ENCODE measurements at regions not wholly inside any gene's neighbourhood (a gene's known extent, or its start where the extent isn't known, plus 50 kb on each side); places are given as distances from the start of the nearest gene placed in this dataset.

DNA sequence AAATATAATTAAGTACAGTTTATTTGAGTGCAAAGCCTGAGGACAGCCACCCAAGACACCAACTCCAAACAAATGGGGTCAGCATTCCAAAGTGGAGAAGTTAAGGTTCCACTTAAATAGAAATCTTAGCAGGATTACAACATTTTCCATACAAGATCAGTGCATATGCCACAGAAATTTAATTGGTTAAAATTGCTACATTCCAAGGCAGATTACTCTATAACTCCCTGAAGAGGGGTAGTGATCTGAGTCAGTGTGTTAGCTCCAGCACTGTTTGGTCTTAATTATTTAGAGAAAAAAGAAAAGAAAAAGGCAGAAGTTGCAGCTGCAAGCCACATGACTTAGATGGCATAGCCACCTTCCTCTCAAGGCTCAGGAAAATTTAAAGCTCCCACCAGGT lies 297.5 kb downstream of the HHIPL2 start:
- no peaks in the 10 kb centered on the region for H3K27me3 ChIP-seq (ENCODE audit: insufficient read depth, low read depth)
- no peaks in the 10 kb centered on the region for H3K4me1 ChIP-seq (ENCODE audit: low read depth, poor library complexity, severe bottlenecking)
- H3K36me3 ChIP-seq (ENCODE audit: insufficient read depth) = no peaks in the 10 kb centered on the region

DNA sequence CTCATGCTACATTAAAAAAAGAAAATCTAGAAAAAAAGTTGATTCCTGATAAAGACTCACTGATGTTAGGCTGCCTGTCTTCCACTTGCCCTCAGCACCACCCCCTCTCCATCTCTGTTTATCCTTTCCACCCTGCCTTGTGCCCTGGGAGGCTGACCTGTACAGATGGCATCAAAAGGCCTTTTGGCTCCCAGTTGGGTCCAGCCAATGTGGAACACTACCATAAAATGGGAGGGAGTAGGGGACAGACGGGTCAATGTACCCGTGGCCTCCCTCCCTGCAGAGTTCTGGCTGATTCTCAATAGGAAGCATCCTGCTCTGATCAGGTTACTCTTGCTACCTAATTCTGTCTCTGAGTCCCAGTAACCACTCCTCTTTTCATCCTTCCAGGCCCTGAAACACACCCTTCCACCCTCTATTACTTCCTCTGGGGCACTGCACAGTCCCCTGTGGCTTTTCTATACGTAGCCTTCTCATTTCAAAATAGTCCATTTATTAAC lies 300.0 kb downstream of the HHIPL2 start:
- no peak overlapping the region for H3K4me3 ChIP-seq (IDR thresholded peaks at IDR 0.05; ENCODE audit: insufficient read depth, low read depth, low read length)
- TF ChIP-seq, protein P1, sequence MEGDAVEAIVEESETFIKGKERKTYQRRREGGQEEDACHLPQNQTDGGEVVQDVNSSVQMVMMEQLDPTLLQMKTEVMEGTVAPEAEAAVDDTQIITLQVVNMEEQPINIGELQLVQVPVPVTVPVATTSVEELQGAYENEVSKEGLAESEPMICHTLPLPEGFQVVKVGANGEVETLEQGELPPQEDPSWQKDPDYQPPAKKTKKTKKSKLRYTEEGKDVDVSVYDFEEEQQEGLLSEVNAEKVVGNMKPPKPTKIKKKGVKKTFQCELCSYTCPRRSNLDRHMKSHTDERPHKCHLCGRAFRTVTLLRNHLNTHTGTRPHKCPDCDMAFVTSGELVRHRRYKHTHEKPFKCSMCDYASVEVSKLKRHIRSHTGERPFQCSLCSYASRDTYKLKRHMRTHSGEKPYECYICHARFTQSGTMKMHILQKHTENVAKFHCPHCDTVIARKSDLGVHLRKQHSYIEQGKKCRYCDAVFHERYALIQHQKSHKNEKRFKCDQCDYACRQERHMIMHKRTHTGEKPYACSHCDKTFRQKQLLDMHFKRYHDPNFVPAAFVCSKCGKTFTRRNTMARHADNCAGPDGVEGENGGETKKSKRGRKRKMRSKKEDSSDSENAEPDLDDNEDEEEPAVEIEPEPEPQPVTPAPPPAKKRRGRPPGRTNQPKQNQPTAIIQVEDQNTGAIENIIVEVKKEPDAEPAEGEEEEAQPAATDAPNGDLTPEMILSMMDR (conservative IDR thresholded peaks at IDR 0.05; ENCODE audit: low read depth, low read length) = no peak
- H2AFZ ChIP-seq (ENCODE audit: low read depth) = no peak overlapping the region
- H3K9ac ChIP-seq = no peak overlapping the region
- H3K4me1 ChIP-seq (ENCODE audit: low read depth, poor library complexity, severe bottlenecking) = no peaks in the 10 kb centered on the region
- H3K79me2 ChIP-seq (ENCODE audit: insufficient read depth, low read depth) = no peaks in the 10 kb centered on the region
- no peak overlapping the region for H3K4me2 ChIP-seq
- H4K20me1 ChIP-seq (ENCODE audit: insufficient read depth) = no peaks in the 10 kb centered on the region
- H3K27me3 ChIP-seq (ENCODE audit: insufficient read depth, low read depth) = no peaks in the 10 kb centered on the region
- no peaks in the 10 kb centered on the region for H3K36me3 ChIP-seq (ENCODE audit: insufficient read depth)
- no peak overlapping the region for H3K27ac ChIP-seq

More for the DNA sequence above, 297.5 kb downstream of the HHIPL2 start:
- no peaks in the 10 kb centered on the region for H3K79me2 ChIP-seq (ENCODE audit: insufficient read depth, low read depth)
- no peak overlapping the region for H3K9ac ChIP-seq
- no peak overlapping the region for H3K4me2 ChIP-seq
- no peak overlapping the region for H3K27ac ChIP-seq
- TF ChIP-seq, protein P1 (conservative IDR thresholded peaks at IDR 0.05; ENCODE audit: low read depth, low read length) = no peak
- no peak overlapping the region for H3K4me3 ChIP-seq (IDR thresholded peaks at IDR 0.05; ENCODE audit: insufficient read depth, low read depth, low read length)
- no peaks in the 10 kb centered on the region for H4K20me1 ChIP-seq (ENCODE audit: insufficient read depth)
- H2AFZ ChIP-seq (ENCODE audit: low read depth) = no peak overlapping the region

DNA sequence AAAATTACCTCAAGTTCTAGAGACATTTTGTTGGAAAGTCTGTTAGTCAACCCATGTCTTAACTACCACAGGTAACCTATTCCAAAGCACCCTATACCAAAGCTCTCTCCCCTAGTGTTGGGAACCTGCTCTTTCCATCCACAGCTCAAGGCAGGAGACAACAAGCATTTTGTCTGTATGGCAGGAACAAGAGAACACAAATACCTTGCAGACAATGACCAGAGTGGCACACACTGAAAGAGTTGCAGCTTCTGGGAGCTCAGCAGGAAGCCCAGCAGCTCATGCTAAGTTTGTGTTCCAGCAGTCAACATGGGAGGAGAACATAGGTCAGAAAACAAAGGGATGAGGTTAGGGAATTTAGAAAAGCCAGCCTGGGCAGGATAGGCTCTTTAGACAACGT lies 300.8 kb downstream of the HHIPL2 start:
- H3K36me3 ChIP-seq (ENCODE audit: insufficient read depth) = no peaks in the 10 kb centered on the region
- no peak overlapping the region for H3K4me3 ChIP-seq (IDR thresholded peaks at IDR 0.05; ENCODE audit: insufficient read depth, low read depth, low read length)
- TF ChIP-seq, protein P1 (conservative IDR thresholded peaks at IDR 0.05; ENCODE audit: low read depth, low read length) = no peak
- H3K4me1 ChIP-seq (ENCODE audit: low read depth, poor library complexity, severe bottlenecking) = no peaks in the 10 kb centered on the region
- H3K27me3 ChIP-seq (ENCODE audit: insufficient read depth, low read depth) = no peaks in the 10 kb centered on the region
- H2AFZ ChIP-seq (ENCODE audit: low read depth) = no peak overlapping the region
- no peaks in the 10 kb centered on the region for H3K79me2 ChIP-seq (ENCODE audit: insufficient read depth, low read depth)
- no peaks in the 10 kb centered on the region for H4K20me1 ChIP-seq (ENCODE audit: insufficient read depth)
- H3K9ac ChIP-seq = no peak overlapping the region
- H3K4me2 ChIP-seq = no peak overlapping the region
- H3K27ac ChIP-seq = no peak overlapping the region

DNA sequence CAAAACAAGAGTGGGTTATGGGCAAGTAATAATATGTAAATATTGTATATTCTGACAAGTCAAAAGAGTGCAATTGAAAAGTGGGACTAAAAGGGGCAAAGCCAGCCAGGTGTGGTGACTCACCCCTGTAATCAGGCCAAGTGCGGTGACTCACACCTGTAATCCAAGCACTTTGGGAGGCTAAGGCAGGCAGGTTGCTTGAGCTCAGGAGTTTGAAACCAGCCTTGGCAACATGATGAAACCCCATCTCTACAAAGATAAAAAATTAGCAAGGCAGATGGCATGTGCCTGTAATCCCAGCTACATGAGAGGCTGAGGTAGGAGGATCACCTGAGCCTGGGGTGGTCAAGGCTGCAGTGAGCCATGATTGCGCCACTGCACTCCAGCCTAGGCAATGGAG lies 304.0 kb downstream of the HHIPL2 start:
- Histone ChIP-seq H4K20me1 (ENCODE audit: insufficient read depth) (no peaks in the 10 kb centered on the region), H3K36me3 (ENCODE audit: insufficient read depth) (no peaks in the 10 kb centered on the region), H3K27me3 (ENCODE audit: insufficient read depth, low read depth) (no peaks in the 10 kb centered on the region), H3K9ac (no peak overlapping the region), H3K27ac (no peak overlapping the region), H3K4me2 (no peak overlapping the region), H2AFZ (ENCODE audit: low read depth) (no peak overlapping the region), H3K4me1 (ENCODE audit: low read depth, poor library complexity, severe bottlenecking) (no peaks in the 10 kb centered on the region), H3K4me3 (IDR thresholded peaks at IDR 0.05; ENCODE audit: insufficient read depth, low read depth, low read length) (no peak overlapping the region), H3K79me2 (ENCODE audit: insufficient read depth, low read depth) (no peaks in the 10 kb centered on the region)
- TF ChIP-seq, protein P1 (conservative IDR thresholded peaks at IDR 0.05; ENCODE audit: low read depth, low read length) = no peak

Measured in KMS-11 (cell line).